SU-DHL-6 (cell line): ENCODE measurements at regions not wholly inside any gene's neighbourhood (a gene's known extent, or its start where the extent isn't known, plus 50 kb on each side); places are given as distances from the start of the nearest gene placed in this dataset.

Experiments used
- H2AFZ ChIP-seq: fragments of 200-600 bp; sonication (generic); 2 replicates; pipeline ENCODE4 v1.6.1; 2014; ENCODE audit warnings: low read depth, mild to moderate bottlenecking, moderate library complexity, mixed read lengths, antibody characterized with exemption, low read length; ENCODE audit not compliant: severe bottlenecking
- H3F3A ChIP-seq: fragments of 200-600 bp; shearing (Covaris generic); 2 replicates; pipeline ENCODE4 v1.6.0; 2016; ENCODE audit warnings: antibody characterized with exemption, mild to moderate bottlenecking; ENCODE audit not compliant: insufficient read depth
- H3K27ac ChIP-seq: fragments of 200-600 bp; sonication (generic); 2 replicates; pipeline ENCODE4 v1.5.1; 2016; ENCODE audit warnings: low read depth, mild to moderate bottlenecking, low read length, moderate library complexity, mixed read lengths
- H3K27me3 ChIP-seq: fragments of 200-600 bp; sonication (generic), shearing (Covaris generic); 2 replicates; pipeline ENCODE4 v1.6.0; 2014; ENCODE audit warnings: mild to moderate bottlenecking, low read length
- H3K36me3 ChIP-seq: fragments of 200-600 bp; sonication (generic); 2 replicates; pipeline ENCODE4 v1.6.1; 2014; ENCODE audit warnings: mild to moderate bottlenecking, low read length, mixed read lengths
- H3K4me2 ChIP-seq: fragments of 300-600, 200-600 bp; shearing (Covaris generic), sonication (generic); 2 replicates; pipeline ENCODE4 v1.6.0; 2014; ENCODE audit warnings: low read length, low read depth, mild to moderate bottlenecking; ENCODE audit not compliant: poor library complexity, severe bottlenecking
- H3K4me3 ChIP-seq: fragments of 200-600 bp; sonication (generic); 2 replicates; pipeline ENCODE4 v1.5.1; 2014; ENCODE audit warnings: antibody characterized with exemption, low read length, mild to moderate bottlenecking, mixed read lengths; ENCODE audit not compliant: insufficient read depth, poor library complexity, severe bottlenecking
- H3K79me2 ChIP-seq: fragments of 200-600 bp; sonication (generic); 2 replicates; pipeline ENCODE4 v1.6.1; 2014; ENCODE audit warnings: mild to moderate bottlenecking, low read length, moderate library complexity; ENCODE audit not compliant: insufficient read depth
- H3K9ac ChIP-seq: fragments of 200-600 bp; sonication (generic); 2 replicates; pipeline ENCODE4 v1.7.0; 2014; ENCODE audit warnings: mild to moderate bottlenecking, low read length
- H3K9me2 ChIP-seq: fragments of 200-600 bp; sonication (generic); replicated peaks from 2 replicates; pipeline ENCODE4 v1.6.1; 2014; ENCODE audit warnings: low read length; ENCODE audit not compliant: insufficient read depth
- H3K9me3 ChIP-seq: fragments of 200-600 bp; sonication (generic); 2 replicates; pipeline ENCODE4 v1.6.1; 2014; ENCODE audit warnings: low read length, mixed read lengths; ENCODE audit not compliant: insufficient read depth
- H4K20me1 ChIP-seq: fragments of 200-600 bp; sonication (generic); 2 replicates; pipeline ENCODE4 v1.6.1; 2014; ENCODE audit warnings: low read depth, mild to moderate bottlenecking, antibody characterized with exemption, low read length, moderate library complexity, mixed read lengths
- CTCF ChIP-seq: fragments of 200-600 bp; sonication (generic); IDR thresholded peaks from one replicate; pipeline ENCODE4 v1.5.1; 2017; ENCODE audit warnings: antibody characterized with exemption, mild to moderate bottlenecking, low read length, moderate library complexity; ENCODE audit not compliant: insufficient read depth, poor library complexity, severe bottlenecking
- EZH2phosphoT487 ChIP-seq: fragments of 200-600 bp; sonication (generic), shearing (Covaris generic); conservative IDR thresholded peaks from 2 replicates; pipeline ENCODE4 v1.6.1; 2018; ENCODE audit warnings: mild to moderate bottlenecking, antibody characterized with exemption, low read length, moderate library complexity, mixed read lengths

- H4K20me1 ChIP-seq, result no peaks in the 10 kb centered on the region
- H3K79me2 ChIP-seq, result no peaks in the 10 kb centered on the region
- H3K9me2 ChIP-seq, result no peaks in the 10 kb centered on the region
- no peak overlapping the region for H3K4me2 ChIP-seq
- H3K9ac ChIP-seq, result no peak overlapping the region
- no peaks in the 10 kb centered on the region for H3K9me3 ChIP-seq
- no peak overlapping the region for H3K27ac ChIP-seq
- H3K27me3 ChIP-seq, result no peaks in the 10 kb centered on the region
- H3F3A ChIP-seq, result no peaks in the 10 kb centered on the region
- H2AFZ ChIP-seq, result no peak overlapping the region
- H3K4me3 ChIP-seq, result no peak overlapping the region
- no peaks in the 10 kb centered on the region for H3K36me3 ChIP-seq
- TF ChIP-seq EZH2phosphoT487, result no peak
These were observed 114.1 kb upstream of the SGK1 start for GRCh38 chr6:134432036-134432435.

- H3F3A ChIP-seq, result no peaks in the 10 kb centered on the region
- no peak overlapping the region for H3K4me3 ChIP-seq
- H3K9me2 ChIP-seq, result no peaks in the 10 kb centered on the region
- H3K36me3 ChIP-seq, result no peaks in the 10 kb centered on the region
- no peak for TF ChIP-seq CTCF
- no peak for TF ChIP-seq EZH2phosphoT487
- H3K27ac ChIP-seq, result no peak overlapping the region
- no peak overlapping the region for H2AFZ ChIP-seq
- no peak overlapping the region for H3K4me2 ChIP-seq
- H3K79me2 ChIP-seq, result no peaks in the 10 kb centered on the region
- H4K20me1 ChIP-seq, result no peaks in the 10 kb centered on the region
- H3K9me3 ChIP-seq, result no peaks in the 10 kb centered on the region
- H3K27me3 ChIP-seq, result no peaks in the 10 kb centered on the region
- H3K9ac ChIP-seq, result no peak overlapping the region
These were observed 113.5 kb upstream of the SGK1 start for GRCh38 chr6:134431421-134431859.

- Histone ChIP-seq H2AFZ (no peak overlapping the region), H4K20me1 (no peaks in the 10 kb centered on the region), H3K27me3 (no peaks in the 10 kb centered on the region), H3K9me3 (no peaks in the 10 kb centered on the region), H3K79me2 (no peaks in the 10 kb centered on the region), H3K4me3 (no peak overlapping the region), H3K9ac (no peak overlapping the region), H3K9me2 (no peaks in the 10 kb centered on the region), H3K27ac (no peak overlapping the region), H3K4me2 (no peak overlapping the region), H3F3A (no peaks in the 10 kb centered on the region), H3K36me3 (no peaks in the 10 kb centered on the region)
- TF ChIP-seq EZH2phosphoT487 (no peak), CTCF (no peak)
These were observed 112.0 kb upstream of the SGK1 start for GRCh38 chr6:134429861-134430380.

- Histone ChIP-seq H3K79me2 (no peaks in the 10 kb centered on the region), H3K9me3 (no peaks in the 10 kb centered on the region), H3K4me2 (no peak overlapping the region), H4K20me1 (no peaks in the 10 kb centered on the region), H3K27ac (no peak overlapping the region), H3K36me3 (no peaks in the 10 kb centered on the region), H3F3A (no peaks in the 10 kb centered on the region), H3K27me3 (no peaks in the 10 kb centered on the region), H3K9me2 (no peaks in the 10 kb centered on the region), H2AFZ (no peak overlapping the region), H3K9ac (no peak overlapping the region), H3K4me3 (no peak overlapping the region)
- TF ChIP-seq EZH2phosphoT487 (no peak), CTCF (no peak)
These were observed 109.8 kb upstream of the SGK1 start for GRCh38 chr6:134427721-134428120.
